ENCODE measurements at regions not wholly inside any gene's neighbourhood (a gene's known extent, or its start where the extent isn't known, plus 50 kb on each side); places are given as distances from the start of the nearest gene placed in this dataset.

- TF ChIP-seq CTCF (IDR thresholded peaks at IDR 0.05) (no peak), POLR2A (IDR thresholded peaks at IDR 0.05) (no peak)
These were observed 650.8 kb upstream of the FAM241A start for GRCh38 chr4:111494471-111494870.
